ENCODE measurements at regions not wholly inside any gene's neighbourhood (a gene's known extent, or its start where the extent isn't known, plus 50 kb on each side); places are given as distances from the start of the nearest gene placed in this dataset.

DNA sequence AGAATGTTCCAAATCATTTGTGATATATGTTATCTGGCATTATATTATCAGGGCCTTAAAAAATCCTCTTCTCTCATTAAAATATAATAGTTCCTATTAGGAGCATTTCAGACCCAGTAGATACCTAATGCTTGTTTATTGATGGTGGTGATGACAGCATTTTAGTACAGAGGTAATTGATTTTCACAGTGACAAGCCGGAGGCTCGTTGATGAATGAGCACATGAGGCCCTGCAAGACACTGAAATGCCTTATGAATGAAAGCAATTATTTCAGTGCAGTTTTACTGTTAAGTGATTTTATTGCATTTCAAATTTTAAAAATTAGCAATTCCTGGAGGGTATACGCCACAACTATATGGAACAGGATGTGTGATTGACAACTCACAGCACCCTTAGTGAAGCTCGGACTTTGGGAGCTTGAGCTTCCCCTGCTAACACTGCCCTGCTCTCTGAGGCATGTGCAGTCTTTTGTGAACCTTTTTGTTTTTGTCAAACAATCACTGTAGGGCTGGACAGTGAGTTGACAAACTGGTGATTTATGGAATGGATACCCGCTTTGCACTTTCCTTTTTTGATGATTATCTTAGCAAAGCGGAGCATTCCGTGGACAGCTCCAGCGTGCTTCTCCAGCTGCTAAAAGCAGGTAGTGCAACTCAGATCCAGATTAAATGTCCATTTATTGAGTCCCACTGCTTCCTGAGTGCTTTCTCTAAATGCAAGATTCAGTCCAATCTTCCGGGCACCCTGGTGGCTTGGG lies 187.0 kb upstream of the ATP10A start:
- no peak for ATAC-seq (ENCODE audit: insufficient read depth, low FRiP score)
- WGBS, 2 donors = 68 to 72% methylated on average over 9 of the region's 9 CpGs

DNA sequence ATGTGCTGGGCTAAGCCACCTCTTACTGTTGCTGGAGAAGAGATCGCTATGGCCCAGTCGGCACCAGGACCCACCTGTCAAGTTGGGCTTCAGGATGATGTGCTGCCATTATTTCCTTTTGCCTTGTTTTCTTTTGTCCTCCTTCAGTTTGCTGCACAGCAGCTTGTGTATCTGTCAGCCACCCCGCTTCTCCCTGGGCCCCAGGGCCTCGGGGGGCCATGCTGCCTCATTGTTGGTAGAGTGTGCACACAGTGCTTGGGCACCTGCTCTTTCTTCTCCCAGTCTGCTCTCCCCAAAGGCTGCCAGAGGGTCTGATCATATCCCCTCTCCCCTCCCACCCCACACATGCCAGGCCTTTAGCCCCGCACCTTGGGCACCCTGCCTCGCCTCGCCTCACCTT lies 185.5 kb upstream of the ATP10A start:
- Histone ChIP-seq H3K4me3 (no peak overlapping the region), H3K27me3 (ENCODE audit: control insufficient read depth in 3 of 3, insufficient read depth in 3 of 3, low read length in 2 of 3) (no peaks in the 10 kb centered on the region), H3K4me1 (ENCODE audit: control insufficient read depth in 5 of 5, insufficient read depth in 5 of 5, low read length in 5 of 5) (no peaks in the 10 kb centered on the region), H3K27ac (ENCODE audit: low read depth in 1 of 2, low read length in 1 of 2) (no peak overlapping the region), H3K9me3 (ENCODE audit: control insufficient read depth in 4 of 4, insufficient read depth in 3 of 4, low read length in 3 of 4) (no peaks in the 10 kb centered on the region), H3K9ac (ENCODE audit: insufficient read depth in 1 of 2, low read length in 2 of 2) (no peak overlapping the region), H3K36me3 (ENCODE audit: control insufficient read depth in 4 of 4, insufficient read depth in 4 of 4, low read length in 4 of 4) (no peaks in the 10 kb centered on the region)
- WGBS, 2 donors = 87 to 89% methylated on average over 7 of the region's 7 CpGs
- ATAC-seq (ENCODE audit: insufficient read depth, low FRiP score) (no peak), DNase-seq (no peak)
- TF ChIP-seq, protein P1, sequence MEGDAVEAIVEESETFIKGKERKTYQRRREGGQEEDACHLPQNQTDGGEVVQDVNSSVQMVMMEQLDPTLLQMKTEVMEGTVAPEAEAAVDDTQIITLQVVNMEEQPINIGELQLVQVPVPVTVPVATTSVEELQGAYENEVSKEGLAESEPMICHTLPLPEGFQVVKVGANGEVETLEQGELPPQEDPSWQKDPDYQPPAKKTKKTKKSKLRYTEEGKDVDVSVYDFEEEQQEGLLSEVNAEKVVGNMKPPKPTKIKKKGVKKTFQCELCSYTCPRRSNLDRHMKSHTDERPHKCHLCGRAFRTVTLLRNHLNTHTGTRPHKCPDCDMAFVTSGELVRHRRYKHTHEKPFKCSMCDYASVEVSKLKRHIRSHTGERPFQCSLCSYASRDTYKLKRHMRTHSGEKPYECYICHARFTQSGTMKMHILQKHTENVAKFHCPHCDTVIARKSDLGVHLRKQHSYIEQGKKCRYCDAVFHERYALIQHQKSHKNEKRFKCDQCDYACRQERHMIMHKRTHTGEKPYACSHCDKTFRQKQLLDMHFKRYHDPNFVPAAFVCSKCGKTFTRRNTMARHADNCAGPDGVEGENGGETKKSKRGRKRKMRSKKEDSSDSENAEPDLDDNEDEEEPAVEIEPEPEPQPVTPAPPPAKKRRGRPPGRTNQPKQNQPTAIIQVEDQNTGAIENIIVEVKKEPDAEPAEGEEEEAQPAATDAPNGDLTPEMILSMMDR (IDR thresholded peaks at IDR 0.05; ENCODE audit: control extremely low read depth, extremely low read depth) = no peak

More for the DNA sequence above, 187.0 kb upstream of the ATP10A start:
- Histone ChIP-seq H3K36me3 (ENCODE audit: control insufficient read depth in 4 of 4, insufficient read depth in 4 of 4, low read length in 4 of 4) (no peaks in the 10 kb centered on the region), H3K27me3 (ENCODE audit: control insufficient read depth in 3 of 3, insufficient read depth in 3 of 3, low read length in 2 of 3) (no peaks in the 10 kb centered on the region), H3K4me1 (ENCODE audit: control insufficient read depth in 5 of 5, insufficient read depth in 5 of 5, low read length in 5 of 5) (no peaks in the 10 kb centered on the region), H3K9ac (ENCODE audit: insufficient read depth in 1 of 2, low read length in 2 of 2) (no peak overlapping the region), H3K9me3 (ENCODE audit: control insufficient read depth in 4 of 4, insufficient read depth in 3 of 4, low read length in 3 of 4) (no peaks in the 10 kb centered on the region), H3K4me3 (no peak overlapping the region), H3K27ac (ENCODE audit: low read depth in 1 of 2, low read length in 1 of 2) (no peak overlapping the region)
- TF ChIP-seq, protein P1 (IDR thresholded peaks at IDR 0.05; ENCODE audit: control extremely low read depth, extremely low read depth) = no peak
- DNase-seq = no peak

DNA sequence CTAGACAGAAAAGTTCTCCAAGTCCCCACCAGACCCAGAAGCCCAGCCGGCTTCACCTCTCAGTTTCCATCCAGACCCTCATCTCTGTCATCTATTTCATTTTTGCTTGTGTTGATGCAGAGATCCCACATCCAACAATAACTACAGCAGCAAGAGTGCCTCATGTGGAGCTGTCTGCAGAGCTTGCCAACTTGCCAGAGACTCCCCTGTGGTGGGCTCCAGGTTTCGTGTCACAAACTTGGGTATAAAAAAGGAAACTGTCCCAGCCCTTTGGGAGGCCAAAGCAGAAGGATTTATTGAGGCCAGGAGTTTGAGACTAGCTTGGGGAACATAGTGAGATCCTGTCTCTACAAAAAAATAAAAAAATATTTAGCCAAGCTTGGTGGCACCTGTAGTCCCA lies 182.4 kb upstream of the ATP10A start:
- peaks cover 0 to 3% (median 0%) of the 10 kb centered on the region in 4 donors for H3K9me3 ChIP-seq (ENCODE audit: control insufficient read depth in 4 of 4, insufficient read depth in 3 of 4, low read length in 3 of 4)
- H3K36me3 ChIP-seq (ENCODE audit: control insufficient read depth in 4 of 4, insufficient read depth in 4 of 4, low read length in 4 of 4) = no peaks in the 10 kb centered on the region
- no peak overlapping the region for H3K9ac ChIP-seq (ENCODE audit: insufficient read depth in 1 of 2, low read length in 2 of 2)
- no peak overlapping the region for H3K27ac ChIP-seq (ENCODE audit: low read depth in 1 of 2, low read length in 1 of 2)
- no peaks in the 10 kb centered on the region for H3K4me1 ChIP-seq (ENCODE audit: control insufficient read depth in 5 of 5, insufficient read depth in 5 of 5, low read length in 5 of 5)
- H3K27me3 ChIP-seq (ENCODE audit: control insufficient read depth in 3 of 3, insufficient read depth in 3 of 3, low read length in 2 of 3) = no peaks in the 10 kb centered on the region
- H3K4me3 ChIP-seq = no peak overlapping the region
- no peak for DNase-seq
- whole genome bisulfite sequencing, 2 donors = 86 to 90% methylated on average over 2 of the region's 2 CpGs
- no peak for ATAC-seq (ENCODE audit: insufficient read depth, low FRiP score)
- TF ChIP-seq, protein P1 (IDR thresholded peaks at IDR 0.05; ENCODE audit: control extremely low read depth, extremely low read depth) = no peak

DNA sequence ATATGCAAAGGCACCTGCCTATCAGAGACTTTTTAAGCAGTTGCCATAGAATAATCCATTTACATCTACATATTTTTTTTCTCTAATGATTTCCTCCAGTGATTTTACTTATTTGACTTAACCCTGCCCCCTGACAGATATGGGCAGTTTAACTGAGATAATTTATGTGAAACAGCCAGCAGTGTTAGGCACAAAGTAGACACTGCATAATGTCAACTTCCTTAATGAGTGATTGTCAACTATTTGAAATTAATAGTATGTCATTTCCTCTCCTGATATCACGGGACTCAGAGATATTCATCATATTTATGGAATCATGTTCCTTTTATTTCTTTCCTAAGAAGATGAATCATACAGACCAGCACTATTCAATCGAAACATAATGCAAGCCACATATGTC lies 179.9 kb upstream of the ATP10A start:
- TF ChIP-seq, protein P1 (IDR thresholded peaks at IDR 0.05; ENCODE audit: control extremely low read depth, extremely low read depth) = no peak
- H3K27me3 ChIP-seq (ENCODE audit: control insufficient read depth in 3 of 3, insufficient read depth in 3 of 3, low read length in 2 of 3) = no peaks in the 10 kb centered on the region
- H3K4me3 ChIP-seq = no peak overlapping the region
- DNase-seq (no peak), ATAC-seq (ENCODE audit: insufficient read depth, low FRiP score) (no peak)
- no peaks in the 10 kb centered on the region for H3K36me3 ChIP-seq (ENCODE audit: control insufficient read depth in 4 of 4, insufficient read depth in 4 of 4, low read length in 4 of 4)
- no peak overlapping the region for H3K9ac ChIP-seq (ENCODE audit: insufficient read depth in 1 of 2, low read length in 2 of 2)
- WGBS, 2 donors = 36% methylated on average over 2 of the region's 2 CpGs
- no peaks in the 10 kb centered on the region for H3K4me1 ChIP-seq (ENCODE audit: control insufficient read depth in 5 of 5, insufficient read depth in 5 of 5, low read length in 5 of 5)
- no peak overlapping the region for H3K27ac ChIP-seq (ENCODE audit: low read depth in 1 of 2, low read length in 1 of 2)
- H3K9me3 ChIP-seq (ENCODE audit: control insufficient read depth in 4 of 4, insufficient read depth in 3 of 4, low read length in 3 of 4) = peaks cover 0 to 3% (median 0%) of the 10 kb centered on the region in 4 donors

Measured in lung (tissue), 11 donors.